GM19324 (cell line): ENCODE measurements at regions not wholly inside any gene's neighbourhood (a gene's known extent, or its start where the extent isn't known, plus 50 kb on each side); places are given as distances from the start of the nearest gene placed in this dataset.
"Not testable (repeated sequence)": the region's sequence is repeated elsewhere in the genome, so short reads cannot be mapped to it uniquely, and the experiment has no call there.

ENCODE experiments used
- ATAC-seq: cut with Tn5 transposase; IDR thresholded peaks from one replicate; pipeline ENCODE4 v1.9.1; 2021; ENCODE audit warnings: mild to moderate bottlenecking, moderate library complexity; ENCODE audit not compliant: unreplicated experiment, low FRiP score

GRCh38 chr5:106860398-106861044 lies 810.2 kb downstream of the EFNA5 start:
- peak; percentile 60 for ATAC-seq

- ATAC-seq: no peak
These were observed 812.1 kb downstream of the EFNA5 start for GRCh38 chr5:106858616-106859015.

DNA sequence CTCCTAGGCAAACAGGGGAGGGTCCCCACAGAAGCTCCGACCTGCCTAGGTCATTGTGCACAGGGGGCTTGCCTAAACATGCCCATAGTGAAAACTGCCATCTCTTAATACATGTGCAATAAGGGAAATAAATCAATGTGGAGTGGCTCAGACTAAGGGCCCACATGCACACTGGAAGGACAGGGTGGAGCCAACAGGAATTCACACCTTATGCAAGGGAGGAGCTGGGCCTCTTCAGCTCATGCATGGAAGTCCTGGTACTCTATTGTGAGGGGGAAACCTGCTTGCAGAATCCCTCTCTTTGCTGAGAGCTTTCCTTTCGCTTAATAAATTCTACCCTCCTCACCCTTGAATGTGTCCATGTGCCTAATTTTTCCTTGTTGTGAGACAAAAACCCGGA lies 815.8 kb downstream of the EFNA5 start:
- ATAC-seq: no peak

GRCh38 chr5:106854105-106854687 lies 816.5 kb downstream of the EFNA5 start:
- no peak for ATAC-seq

DNA sequence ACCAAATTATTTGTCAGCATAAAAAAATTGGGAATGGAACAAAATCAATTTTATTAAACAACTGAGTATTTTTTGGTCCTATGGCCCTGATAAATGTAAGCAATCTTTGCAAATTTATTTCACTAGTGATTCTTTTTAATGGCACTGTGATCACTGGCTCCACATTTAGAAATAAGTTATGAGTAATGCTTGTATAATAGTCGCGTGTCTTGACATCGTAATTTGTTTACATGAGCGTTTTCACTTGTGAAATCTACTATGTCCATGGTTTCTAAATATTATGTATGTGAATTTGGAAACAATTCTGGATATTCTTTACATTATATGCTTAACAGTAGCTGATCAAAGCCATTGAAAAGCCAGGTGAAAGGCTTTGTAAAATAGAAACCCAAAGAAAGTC lies 817.5 kb downstream of the EFNA5 start:
- no peak for ATAC-seq

DNA sequence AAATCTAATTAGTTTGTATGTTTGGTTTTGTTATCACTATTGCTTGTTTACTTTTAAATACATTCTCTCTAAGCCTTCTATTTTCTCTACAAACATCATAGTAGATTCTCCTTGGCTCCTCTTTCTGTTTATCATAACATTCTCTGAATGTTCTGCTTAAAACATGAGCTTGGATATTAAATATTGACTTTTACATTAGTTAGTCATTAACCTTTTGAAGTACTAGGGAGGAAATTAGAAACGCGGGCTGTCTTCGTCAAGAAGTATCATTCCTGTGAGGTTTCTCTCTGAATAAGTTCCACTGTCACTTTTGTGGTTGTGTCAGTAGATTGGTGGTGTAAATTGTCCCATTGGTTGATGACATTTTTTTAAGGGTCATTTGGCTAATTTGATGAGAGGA lies 821.5 kb downstream of the EFNA5 start:
- ATAC-seq: no peak

DNA sequence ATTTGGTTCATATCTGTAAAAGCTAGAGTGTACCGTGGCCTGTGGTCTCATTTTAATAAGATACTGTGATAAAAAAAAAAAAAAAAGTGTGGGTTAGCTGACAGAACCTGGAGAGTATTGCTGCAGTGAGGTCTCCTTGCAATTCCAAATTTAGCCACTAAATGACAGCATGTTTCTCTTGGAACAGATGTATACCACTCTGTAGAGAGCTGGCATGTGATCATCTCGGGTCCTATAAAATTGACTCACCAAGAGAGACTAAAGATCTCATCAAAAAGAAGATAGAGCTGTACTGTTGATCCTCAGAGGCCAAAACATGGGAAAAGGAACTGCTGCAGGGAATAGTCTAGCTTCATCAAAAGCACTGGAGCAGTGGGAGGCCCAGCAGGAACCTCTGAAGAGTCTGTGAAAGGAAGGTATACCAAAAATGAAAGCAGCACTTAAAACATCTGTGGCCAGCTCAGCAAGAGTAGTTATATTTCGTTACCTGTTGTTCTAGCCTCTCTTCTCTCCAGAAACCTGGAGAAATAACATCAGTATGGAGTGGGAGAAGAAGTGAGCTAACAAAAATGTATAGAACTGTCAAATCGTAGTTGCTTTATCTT lies 826.8 kb downstream of the EFNA5 start:
- ATAC-seq: peak; percentile 86

GRCh38 chr5:106833517-106833916 lies 837.2 kb downstream of the EFNA5 start:
- ATAC-seq: no peak

GRCh38 chr5:106827061-106827460 lies 843.7 kb downstream of the EFNA5 start:
- no peak for ATAC-seq

DNA sequence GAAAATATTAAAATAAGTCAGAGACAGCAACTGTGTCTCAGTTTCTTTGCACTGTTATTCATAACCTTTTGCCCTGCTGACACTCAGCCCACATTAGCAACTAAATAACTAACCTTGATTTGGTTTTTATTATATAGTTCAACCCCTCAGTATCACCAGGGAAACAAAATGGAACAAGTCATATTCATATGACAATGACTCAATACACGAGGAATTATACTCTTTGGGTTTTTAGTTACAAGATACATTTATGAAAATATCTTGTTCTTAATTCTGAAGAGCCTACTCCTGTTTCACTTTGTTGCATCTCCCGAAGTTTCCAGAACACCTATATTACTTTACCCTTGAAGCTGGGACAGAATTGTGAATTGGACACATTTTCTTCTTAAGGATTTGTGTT lies 845.4 kb downstream of the EFNA5 start:
- ATAC-seq: no peak

- ATAC-seq: no peak
These were observed 847.9 kb downstream of the EFNA5 start for GRCh38 chr5:106822851-106823250.

- no peak for ATAC-seq
These were observed 852.2 kb downstream of the EFNA5 start for GRCh38 chr5:106818552-106818951.

DNA sequence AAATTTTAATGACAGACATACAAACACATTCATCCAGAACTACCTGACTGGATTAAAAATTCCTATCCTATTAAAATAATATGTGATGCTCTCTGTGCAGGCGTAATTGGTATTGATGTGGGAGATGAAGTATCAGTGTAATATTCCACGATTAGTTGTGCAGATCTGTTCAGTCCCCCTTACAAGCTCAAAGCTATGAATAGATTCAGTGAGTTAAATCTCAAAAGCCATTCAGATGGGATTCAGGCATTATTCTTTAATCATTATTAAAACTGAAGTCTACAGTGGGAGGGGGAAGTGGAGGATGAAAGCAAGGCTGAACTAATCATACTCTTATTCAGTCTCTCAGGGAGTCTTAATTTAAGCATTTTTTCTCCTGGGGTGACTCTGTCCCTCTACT lies 855.8 kb downstream of the EFNA5 start:
- no peak for ATAC-seq

DNA sequence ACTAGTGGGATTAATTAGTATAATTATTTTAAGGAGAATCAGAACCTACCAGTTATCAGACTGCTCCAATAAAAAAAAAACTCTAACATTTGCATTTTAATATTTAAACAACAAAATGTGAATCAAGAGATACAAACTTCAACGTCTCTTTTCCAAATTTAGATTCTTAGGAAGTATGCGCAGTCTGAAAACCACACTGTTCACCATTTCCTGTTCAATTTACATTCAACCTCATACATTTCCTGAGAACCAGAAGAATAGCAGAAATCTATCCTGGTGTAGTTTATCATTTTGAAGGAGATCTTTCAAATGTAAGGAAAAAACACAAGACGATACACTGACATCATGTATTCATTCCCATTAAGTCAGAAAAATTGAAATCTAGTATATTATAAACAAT lies 869.2 kb downstream of the EFNA5 start:
- no peak for ATAC-seq

DNA sequence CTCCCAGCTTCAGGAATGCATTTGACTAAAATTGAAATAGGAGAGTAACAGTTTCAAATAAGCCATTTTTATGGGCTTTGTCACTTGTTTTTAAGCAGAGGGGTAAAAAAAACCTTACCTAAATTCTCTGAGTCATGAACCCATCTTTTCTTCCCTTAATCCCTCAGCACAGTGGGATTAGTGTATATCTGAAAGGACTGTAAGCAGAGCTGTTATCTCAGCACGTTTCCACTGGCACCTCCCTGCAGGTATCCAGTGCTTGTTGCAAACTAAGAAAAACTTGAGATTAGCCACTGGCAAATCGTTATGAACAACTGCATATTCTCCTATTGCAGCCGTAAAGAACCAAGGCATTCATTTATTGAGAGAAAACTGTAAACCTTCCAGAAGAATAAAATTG lies 872.7 kb downstream of the EFNA5 start:
- ATAC-seq: no peak

GRCh38 chr5:106796081-106796480 lies 874.7 kb downstream of the EFNA5 start:
- no peak for ATAC-seq

DNA sequence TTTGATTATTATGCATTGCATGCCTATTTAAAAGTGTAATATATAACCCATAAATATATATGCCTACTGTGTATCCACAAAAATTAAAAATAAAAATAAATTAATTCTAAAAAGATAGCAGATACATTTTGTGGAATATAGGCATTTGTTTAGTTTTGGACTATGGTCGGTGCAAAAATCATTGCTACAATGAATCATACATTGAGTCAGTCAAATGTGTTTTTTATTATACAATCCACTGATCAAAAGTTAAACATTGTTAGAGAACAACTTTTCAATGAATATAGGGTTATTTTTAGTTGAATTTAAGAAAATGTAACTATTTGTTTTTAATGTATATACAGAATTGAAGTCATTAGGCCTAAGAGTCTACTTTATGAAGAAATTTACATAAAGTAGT lies 885.9 kb downstream of the EFNA5 start:
- no peak for ATAC-seq

GRCh38 chr5:106780355-106780754 lies 890.4 kb downstream of the EFNA5 start:
- no peak for ATAC-seq

DNA sequence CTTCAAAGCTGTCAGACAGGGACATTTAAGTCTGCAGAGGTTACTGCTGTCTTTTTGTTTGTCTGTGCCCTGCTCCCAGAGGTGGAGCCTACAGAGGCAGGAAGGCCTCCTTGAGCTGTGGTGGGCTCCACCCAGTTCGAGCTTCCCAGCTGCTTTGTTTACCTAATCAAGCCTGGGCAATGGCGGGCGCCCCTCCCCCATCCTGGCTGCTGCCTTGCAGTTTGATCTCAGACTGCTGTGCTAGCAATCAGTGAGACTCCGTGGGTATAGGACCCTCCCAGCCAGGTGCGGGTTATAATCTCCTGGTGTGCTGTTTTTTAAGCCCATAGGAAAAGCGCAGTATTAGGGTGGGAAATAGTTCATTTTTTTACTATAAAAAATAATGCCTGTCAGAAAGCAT lies 894.2 kb downstream of the EFNA5 start:
- ATAC-seq: not testable (repeated sequence)

DNA sequence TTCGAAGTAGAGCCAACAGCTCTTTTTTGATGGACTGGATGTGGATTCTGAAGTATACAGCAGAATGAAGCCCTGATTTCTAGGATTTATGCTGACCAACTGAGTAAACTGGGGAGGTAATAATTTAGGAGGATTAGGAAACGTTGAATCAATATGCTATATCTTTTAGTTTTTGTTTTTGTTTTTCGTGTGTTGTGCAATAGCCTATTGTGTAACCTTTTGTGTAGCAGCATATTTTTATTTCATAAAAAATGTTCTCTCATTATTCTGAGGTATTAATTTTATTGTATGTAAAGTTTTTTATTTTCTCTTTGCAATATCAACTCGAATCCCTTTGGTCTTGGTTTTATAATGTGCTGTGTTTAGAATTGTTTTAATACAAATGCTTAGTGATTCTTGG lies 902.3 kb downstream of the EFNA5 start:
- no peak for ATAC-seq

- no peak for ATAC-seq
These were observed 903.8 kb downstream of the EFNA5 start for GRCh38 chr5:106766916-106767315.

GRCh38 chr5:106759581-106759980 lies 911.2 kb downstream of the EFNA5 start:
- no peak for ATAC-seq
